H9 (cell line): ENCODE measurements at regions not wholly inside any gene's neighbourhood (a gene's known extent, or its start where the extent isn't known, plus 50 kb on each side); places are given as distances from the start of the nearest gene placed in this dataset.
"Not testable (repeated sequence)": the region's sequence is repeated elsewhere in the genome, so short reads cannot be mapped to it uniquely, and the experiment has no call there.

ENCODE experiments used
- DNase-seq: peaks from one replicate; pipeline ENCODE4 v3.0.0-alpha.2; 2017
- H2AFZ ChIP-seq: one replicate; pipeline ENCODE4 v1.6.1; 2013; ENCODE audit warnings: mild to moderate bottlenecking, low read length, control low read depth, moderate library complexity
- H2AK5ac ChIP-seq: 2 replicates; pipeline ENCODE4 v1.6.1; 2013; ENCODE audit warnings: low read length, control low read depth, mixed read lengths; ENCODE audit not compliant: insufficient read length
- H2BK120ac ChIP-seq: one replicate; pipeline ENCODE4 v1.6.1; 2013; ENCODE audit warnings: low read depth, mild to moderate bottlenecking, low read length, control low read depth, inconsistent platforms; ENCODE audit not compliant: poor library complexity, severe bottlenecking
- H2BK12ac ChIP-seq: 2 replicates; pipeline ENCODE4 v1.6.1; 2013; ENCODE audit warnings: low read length, control low read depth, mixed read lengths, low read depth; ENCODE audit not compliant: insufficient read length
- H2BK15ac ChIP-seq: 2 replicates; pipeline ENCODE4 v1.6.1; 2013; ENCODE audit warnings: low read depth, low read length, control low read depth
- H2BK20ac ChIP-seq: one replicate; pipeline ENCODE4 v1.6.1; 2013; ENCODE audit warnings: low read depth, mild to moderate bottlenecking, low read length, control low read depth, inconsistent platforms; ENCODE audit not compliant: poor library complexity, severe bottlenecking
- H2BK5ac ChIP-seq: 2 replicates; pipeline ENCODE4 v1.6.1; 2013; ENCODE audit warnings: low read length, control low read depth, mixed read lengths; ENCODE audit not compliant: insufficient read length
- H3K14ac ChIP-seq: 2 replicates; pipeline ENCODE4 v1.6.1; 2013; ENCODE audit warnings: low read length, control low read depth; ENCODE audit not compliant: insufficient read depth
- H3K18ac ChIP-seq: 2 replicates; pipeline ENCODE4 v1.6.1; 2013; ENCODE audit warnings: low read depth, mild to moderate bottlenecking, mixed read lengths, low read length, control low read depth; ENCODE audit not compliant: insufficient read length
- H3K23ac ChIP-seq: 2 replicates; pipeline ENCODE4 v1.6.1; 2013; ENCODE audit warnings: low read length, control low read depth, mixed read lengths, low read depth; ENCODE audit not compliant: insufficient read length
- H3K23me2 ChIP-seq: 2 replicates; pipeline ENCODE4 v1.6.1; 2013; ENCODE audit warnings: low read depth, mild to moderate bottlenecking, mixed read lengths, low read length, control low read depth; ENCODE audit not compliant: insufficient read length, poor library complexity, severe bottlenecking
- H3K27ac ChIP-seq: 2 replicates; pipeline ENCODE4 v1.5.1; 2013; ENCODE audit warnings: low read length, control low read depth, mixed read lengths, low read depth; ENCODE audit not compliant: insufficient read length
- H3K27me3 ChIP-seq: 2 replicates; pipeline ENCODE4 v1.6.1; 2013; ENCODE audit warnings: low read length, control low read depth, inconsistent platforms; ENCODE audit not compliant: insufficient read depth
- H3K4ac ChIP-seq: 2 replicates; pipeline ENCODE4 v1.6.1; 2013; ENCODE audit warnings: low read depth, mild to moderate bottlenecking, control low read depth, inconsistent platforms, low read length, moderate library complexity
- H3K4me1 ChIP-seq: 2 replicates; pipeline ENCODE4 v1.6.1; 2013; ENCODE audit warnings: low read length, control low read depth, inconsistent platforms; ENCODE audit not compliant: insufficient read depth
- H3K4me2 ChIP-seq: 2 replicates; pipeline ENCODE4 v1.6.1; 2013; ENCODE audit warnings: low read length, control low read depth, mixed read lengths; ENCODE audit not compliant: insufficient read length, insufficient read depth
- H3K56ac ChIP-seq: 2 replicates; pipeline ENCODE4 v1.6.1; 2013; ENCODE audit warnings: low read depth, mild to moderate bottlenecking, mixed read lengths, low read length, control low read depth; ENCODE audit not compliant: insufficient read length
- H3K79me1 ChIP-seq: 2 replicates; pipeline ENCODE4 v1.6.1; 2013; ENCODE audit warnings: low read depth, mild to moderate bottlenecking, moderate library complexity, low read length, control low read depth, inconsistent platforms; ENCODE audit not compliant: insufficient read depth, poor library complexity, severe bottlenecking
- H3K79me2 ChIP-seq: 2 replicates; pipeline ENCODE4 v1.6.1; 2013; ENCODE audit warnings: low read length, control low read depth, inconsistent platforms; ENCODE audit not compliant: insufficient read depth
- H3K9ac ChIP-seq: 2 replicates; pipeline ENCODE4 v1.6.1; 2013; ENCODE audit warnings: low read length, control low read depth, mixed read lengths; ENCODE audit not compliant: insufficient read length; ENCODE audit errors: extremely low read depth
- H3K9me3 ChIP-seq: one replicate; pipeline ENCODE4 v1.6.1; 2013; ENCODE audit warnings: low read depth, low read length, inconsistent platforms; ENCODE audit not compliant: control insufficient read depth
- H3T11ph ChIP-seq: one replicate; pipeline ENCODE4 v1.6.1; 2013; ENCODE audit warnings: mild to moderate bottlenecking, low read length, control low read depth, inconsistent platforms
- H4K20me1 ChIP-seq: one replicate; pipeline ENCODE4 v1.6.1; 2013; ENCODE audit not compliant: control insufficient read depth, insufficient read length, insufficient read depth
- H4K5ac ChIP-seq: 2 replicates; pipeline ENCODE4 v1.6.1; 2013; ENCODE audit warnings: low read depth, mild to moderate bottlenecking, mixed read lengths, low read length, control low read depth; ENCODE audit not compliant: insufficient read length
- H4K8ac ChIP-seq: replicated peaks from 2 replicates; pipeline ENCODE4 v1.6.1; 2013; ENCODE audit warnings: low read length, control low read depth, mixed read lengths, low read depth; ENCODE audit not compliant: insufficient read length
- H4K91ac ChIP-seq: 2 replicates; pipeline ENCODE4 v1.6.1; 2013; ENCODE audit warnings: low read depth, mild to moderate bottlenecking, moderate library complexity, mixed read lengths, low read length, control low read depth; ENCODE audit not compliant: insufficient read length
- H3K27ac Mint-ChIP-seq, 3 experiments: 2 replicates in 2 of 3; 3 replicates in 1 of 3; pipeline ENCODE4 v1.8.0; 2020 to 2021; ENCODE audit warnings: mixed read lengths in 3 of 3, mild to moderate bottlenecking in 1 of 3, moderate library complexity in 1 of 3
- H3K27me3 Mint-ChIP-seq: 2 replicates; pipeline ENCODE4 v1.8.0; 2021; ENCODE audit warnings: low read depth, mild to moderate bottlenecking, moderate library complexity, mixed read lengths
- H3K36me3 Mint-ChIP-seq, 3 experiments: 2 replicates in 2 of 3; 3 replicates in 1 of 3; pipeline ENCODE4 v1.8.0; 2020 to 2021; ENCODE audit warnings: low read depth in 3 of 3, mixed read lengths in 3 of 3; ENCODE audit not compliant: insufficient read depth in 1 of 3
- H3K4me1 Mint-ChIP-seq, 2 experiments: 2 replicates each; pipeline ENCODE4 v1.8.0; 2020; ENCODE audit warnings: mixed read lengths in 2 of 2
- H3K4me3 Mint-ChIP-seq, 2 experiments: 2 replicates in 1 of 2; 3 replicates in 1 of 2; pipeline ENCODE4 v1.8.0; 2020 to 2021; ENCODE audit warnings: mild to moderate bottlenecking in 2 of 2, mixed read lengths in 2 of 2, moderate library complexity in 1 of 2
- H3K9me3 Mint-ChIP-seq, 2 experiments: 2 replicates in 1 of 2; 3 replicates in 1 of 2; pipeline ENCODE4 v1.8.0; 2020; ENCODE audit warnings: mild to moderate bottlenecking in 2 of 2, mixed read lengths in 2 of 2, moderate library complexity in 1 of 2
- CTCF ChIP-seq: fragments of 200-600 bp; sonication (generic); conservative IDR thresholded peaks from 3 replicates; pipeline ENCODE4 v1.8.0; 2021; ENCODE audit warnings: antibody characterized with exemption, mild to moderate bottlenecking
- WGBS: extraction: QIAGEN DNeasy Blood & Tissue Kit; methylation state at CpG from one replicate; pipeline ENCODE4 v1.1.7; 2013; ENCODE audit warnings: missing lambda C conversion rate, low lambda C conversion rate, mixed read lengths; ENCODE audit not compliant: insufficient read length; ENCODE audit errors: extremely low coverage; 5-methylcytosine and 5-hydroxymethylcytosine counted together

DNA sequence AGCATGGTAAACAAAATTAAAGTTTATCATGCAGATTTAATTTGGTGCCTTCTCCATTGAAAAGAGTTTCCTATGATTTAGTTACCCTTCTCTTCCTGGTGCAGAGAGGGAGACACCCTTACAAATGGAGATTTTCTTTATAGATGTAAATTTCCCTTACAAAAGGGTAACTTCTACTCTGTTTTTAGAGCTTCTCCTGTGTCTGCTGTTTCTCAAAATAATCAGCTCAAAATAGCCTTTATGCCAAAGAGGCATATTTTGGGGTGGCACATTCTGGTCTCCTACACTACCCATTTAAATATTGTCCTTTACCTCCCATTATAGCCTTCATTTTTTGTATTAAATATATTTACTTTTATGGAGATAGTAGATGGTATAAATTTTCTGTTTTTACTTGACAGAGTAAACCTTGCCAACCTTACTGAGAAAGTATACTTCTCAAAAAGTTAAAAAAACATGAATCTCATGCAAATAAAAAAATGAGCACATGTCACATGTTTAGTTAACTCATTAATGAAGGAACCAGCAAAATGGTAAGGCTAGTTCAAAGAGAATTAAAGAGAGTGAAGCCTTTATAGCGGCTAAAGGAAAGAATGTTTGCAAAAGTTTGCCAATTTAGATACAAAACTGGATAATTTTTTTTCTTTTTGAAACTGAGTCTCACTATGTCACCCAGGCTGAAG lies 83.3 kb upstream of the MSH6 start:
- H3K4me3 Mint-ChIP-seq = no peak overlapping the region
- peaks cover 24 to 29% of the 10 kb centered on the region in 2 experiments for H3K9me3 Mint-ChIP-seq
- H3K4me1 Mint-ChIP-seq = peaks cover 48 to 59% of the 10 kb centered on the region in 2 experiments
- no peak overlapping the region for H3T11ph ChIP-seq
- H3K56ac ChIP-seq = no peak overlapping the region
- H3K23me2 ChIP-seq = no peaks in the 10 kb centered on the region
- no peaks in the 10 kb centered on the region for H3K27me3 ChIP-seq
- H3K23ac ChIP-seq = no peak overlapping the region
- no peak for DNase-seq
- H2BK120ac ChIP-seq = no peak overlapping the region
- H3K79me2 ChIP-seq = no peaks in the 10 kb centered on the region
- no peak overlapping the region for H3K4me2 ChIP-seq
- peaks cover 10 to 37% (median 12%) of the 10 kb centered on the region in 3 experiments for H3K36me3 Mint-ChIP-seq
- H2AFZ ChIP-seq = no peak overlapping the region
- H3K27ac Mint-ChIP-seq = peak overlapping the region in 2 of 3 experiments; percentile 97 to 100; a peak in 3 of 7 replicates
- H3K18ac ChIP-seq = no peak overlapping the region
- H2AK5ac ChIP-seq = no peak overlapping the region
- H3K27me3 Mint-ChIP-seq = no peaks in the 10 kb centered on the region; the same call in 1 of the 2 replicates
- H3K9me3 ChIP-seq = peaks cover 6% of the 10 kb centered on the region
- H4K91ac ChIP-seq = no peak overlapping the region
- no peak overlapping the region for H2BK20ac ChIP-seq
- WGBS = no CpG with 5 or more reads among the region's 1 CpG
- no peak overlapping the region for H4K5ac ChIP-seq
- TF ChIP-seq CTCF = no peak
- H3K4ac ChIP-seq = no peak overlapping the region
- H2BK5ac ChIP-seq = no peak overlapping the region
- H2BK15ac ChIP-seq = no peak overlapping the region
- H3K14ac ChIP-seq = no peak overlapping the region
- H3K79me1 ChIP-seq = no peaks in the 10 kb centered on the region
- peaks cover 21% of the 10 kb centered on the region; the same call in 1 of the 2 replicates for H3K4me1 ChIP-seq
- H3K9ac ChIP-seq = no peak overlapping the region
- peak overlapping the region; percentile 85 for H3K27ac ChIP-seq
- no peak overlapping the region for H2BK12ac ChIP-seq
- H4K20me1 ChIP-seq = no peaks in the 10 kb centered on the region
- no peak overlapping the region for H4K8ac ChIP-seq

GRCh38 chr2:47698436-47698972 lies 84.4 kb upstream of the MSH6 start:
- Histone ChIP-seq H2BK5ac (peak overlapping the region; percentile 50), H3K18ac (peak overlapping the region; percentile 3), H3K27ac (peak overlapping the region; percentile 85), H3K4me1 (peaks cover 21% of the 10 kb centered on the region; the same call in 1 of the 2 replicates), H3K14ac (0 out of 2 replicates have a peak overlapping the region, but pooled peaks have one; percentile 16)
- not testable (repeated sequence) for H4K20me1 ChIP-seq, H2BK12ac ChIP-seq, H3T11ph ChIP-seq, H3K27me3 ChIP-seq, H3K23me2 ChIP-seq, H3K9ac ChIP-seq, H3K4me2 ChIP-seq, H4K5ac ChIP-seq, H3K4ac ChIP-seq, H3K27me3 Mint-ChIP-seq, H3K9me3 ChIP-seq, H2BK120ac ChIP-seq, H3K23ac ChIP-seq, H2BK20ac ChIP-seq, H3K79me1 ChIP-seq, H2AK5ac ChIP-seq, H4K8ac ChIP-seq, H3K79me2 ChIP-seq, H2AFZ ChIP-seq, H4K91ac ChIP-seq, H3K4me3 Mint-ChIP-seq, H2BK15ac ChIP-seq, H3K56ac ChIP-seq
- peak; percentile 32 for DNase-seq
- Mint-ChIP-seq H3K4me1 (peaks cover 54 to 62% of the 10 kb centered on the region in 2 experiments), H3K9me3 (peaks cover 24 to 29% of the 10 kb centered on the region in 2 experiments), H3K36me3 (peaks cover 10 to 36% (median 12%) of the 10 kb centered on the region in 3 experiments), H3K27ac (peak overlapping the region; percentile 97 to 100 (median 99))
- WGBS = no CpG with 5 or more reads among the region's 4 CpGs
